ENCODE measurements at regions not wholly inside any gene's neighbourhood (a gene's known extent, or its start where the extent isn't known, plus 50 kb on each side); places are given as distances from the start of the nearest gene placed in this dataset.

DNA sequence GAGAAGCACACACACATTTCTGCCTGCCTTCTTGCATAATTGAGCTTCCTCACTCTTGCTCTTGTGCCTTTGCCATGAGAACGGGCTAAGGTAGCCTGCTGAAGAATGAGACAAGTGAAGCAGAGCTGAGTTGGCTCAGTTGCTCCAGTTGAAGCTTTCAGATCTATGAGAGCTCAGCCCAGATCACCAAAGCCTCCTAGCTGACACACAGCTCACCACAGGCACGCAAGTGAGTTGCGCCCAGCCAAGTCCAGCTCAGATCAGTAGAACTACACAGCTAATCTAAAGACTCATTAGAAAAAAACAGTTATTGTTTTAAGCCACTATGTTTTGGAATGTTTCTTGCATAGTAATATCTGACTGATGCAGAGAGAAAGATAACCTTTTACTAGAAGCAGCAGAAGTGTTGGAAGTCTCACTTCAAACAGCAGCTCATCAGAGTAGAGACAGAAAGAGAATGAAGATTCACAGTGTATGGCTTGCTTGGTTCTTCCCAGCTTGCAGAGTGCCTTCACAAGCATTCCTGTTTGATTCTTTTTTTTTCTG, 362.4 kb downstream of the MID1IP1 start:
- H3K27me3 ChIP-seq: no peaks in the 10 kb centered on the region
- intact Hi-C loops (cut with DNase I; ENCODE audit: low total_unique reads): no loop called here
- H3K36me3 ChIP-seq: no peaks in the 10 kb centered on the region
- no peaks in the 10 kb centered on the region for H3K4me1 ChIP-seq
- no peaks in the 10 kb centered on the region for H3K9me3 ChIP-seq
- H3K27ac ChIP-seq: no peak overlapping the region
- TF ChIP-seq, protein P1, sequence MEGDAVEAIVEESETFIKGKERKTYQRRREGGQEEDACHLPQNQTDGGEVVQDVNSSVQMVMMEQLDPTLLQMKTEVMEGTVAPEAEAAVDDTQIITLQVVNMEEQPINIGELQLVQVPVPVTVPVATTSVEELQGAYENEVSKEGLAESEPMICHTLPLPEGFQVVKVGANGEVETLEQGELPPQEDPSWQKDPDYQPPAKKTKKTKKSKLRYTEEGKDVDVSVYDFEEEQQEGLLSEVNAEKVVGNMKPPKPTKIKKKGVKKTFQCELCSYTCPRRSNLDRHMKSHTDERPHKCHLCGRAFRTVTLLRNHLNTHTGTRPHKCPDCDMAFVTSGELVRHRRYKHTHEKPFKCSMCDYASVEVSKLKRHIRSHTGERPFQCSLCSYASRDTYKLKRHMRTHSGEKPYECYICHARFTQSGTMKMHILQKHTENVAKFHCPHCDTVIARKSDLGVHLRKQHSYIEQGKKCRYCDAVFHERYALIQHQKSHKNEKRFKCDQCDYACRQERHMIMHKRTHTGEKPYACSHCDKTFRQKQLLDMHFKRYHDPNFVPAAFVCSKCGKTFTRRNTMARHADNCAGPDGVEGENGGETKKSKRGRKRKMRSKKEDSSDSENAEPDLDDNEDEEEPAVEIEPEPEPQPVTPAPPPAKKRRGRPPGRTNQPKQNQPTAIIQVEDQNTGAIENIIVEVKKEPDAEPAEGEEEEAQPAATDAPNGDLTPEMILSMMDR (IDR thresholded peaks at IDR 0.05): no peak
- TF ChIP-seq POLR2A (IDR thresholded peaks at IDR 0.05): no peak
- DNase-seq: no peak
- no peak overlapping the region for H3K4me3 ChIP-seq

DNA sequence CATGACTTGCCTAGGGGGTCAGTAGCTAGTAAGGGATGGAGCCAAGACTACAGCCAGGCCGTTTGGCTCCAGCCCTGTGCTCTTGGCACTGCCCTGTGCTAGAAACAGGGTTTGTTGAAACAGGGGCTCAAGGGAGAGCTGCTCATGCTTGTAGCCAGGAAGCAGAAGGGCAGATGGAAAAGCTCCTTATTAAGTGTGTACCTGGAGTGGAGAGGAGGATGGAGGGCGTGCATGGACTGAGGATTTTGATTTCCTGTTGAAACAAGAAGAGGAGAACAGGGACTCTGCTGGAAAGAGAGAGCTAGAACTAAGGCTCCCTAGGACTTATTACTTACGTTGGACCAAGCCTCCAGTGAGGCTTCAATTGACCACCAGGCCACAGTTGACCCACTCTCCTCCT, 363.0 kb downstream of the MID1IP1 start:
- H3K36me3 ChIP-seq: no peaks in the 10 kb centered on the region
- H3K27me3 ChIP-seq: no peaks in the 10 kb centered on the region
- H3K9me3 ChIP-seq: no peaks in the 10 kb centered on the region
- no peaks in the 10 kb centered on the region for H3K4me1 ChIP-seq
- intact Hi-C loops (cut with DNase I; ENCODE audit: low total_unique reads): no loop called here
- no peak overlapping the region for H3K4me3 ChIP-seq
- no peak for TF ChIP-seq POLR2A (IDR thresholded peaks at IDR 0.05)
- TF ChIP-seq, protein P1 (IDR thresholded peaks at IDR 0.05): no peak
- H3K27ac ChIP-seq: no peak overlapping the region
- DNase-seq: no peak

DNA sequence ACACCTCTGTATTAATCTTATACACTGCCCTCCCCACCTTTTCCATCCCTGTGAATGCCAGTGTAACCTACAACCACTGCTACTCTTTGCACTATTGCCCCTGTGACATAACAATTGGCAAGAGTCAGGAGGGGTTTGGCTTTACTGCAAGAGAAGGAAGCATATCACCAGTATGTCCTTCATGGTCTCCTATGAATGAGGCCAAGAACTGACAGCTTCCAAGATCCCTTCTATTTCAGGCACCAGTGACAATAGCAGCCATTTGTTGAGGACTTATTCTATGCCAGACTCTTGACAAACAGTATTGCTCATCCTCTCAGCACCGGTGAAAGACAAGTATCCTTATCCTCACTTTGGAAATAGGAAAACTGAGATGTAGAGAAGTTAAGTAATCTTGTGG, 363.9 kb downstream of the MID1IP1 start:
- H3K36me3 ChIP-seq: no peaks in the 10 kb centered on the region
- intact Hi-C loops (cut with DNase I; ENCODE audit: low total_unique reads): no loop called here
- no peaks in the 10 kb centered on the region for H3K9me3 ChIP-seq
- TF ChIP-seq, protein P1 (IDR thresholded peaks at IDR 0.05): no peak
- no peak for TF ChIP-seq POLR2A (IDR thresholded peaks at IDR 0.05)
- H3K27me3 ChIP-seq: no peaks in the 10 kb centered on the region
- DNase-seq: no peak
- H3K4me1 ChIP-seq: no peaks in the 10 kb centered on the region
- no peak overlapping the region for H3K27ac ChIP-seq
- H3K4me3 ChIP-seq: no peak overlapping the region

DNA sequence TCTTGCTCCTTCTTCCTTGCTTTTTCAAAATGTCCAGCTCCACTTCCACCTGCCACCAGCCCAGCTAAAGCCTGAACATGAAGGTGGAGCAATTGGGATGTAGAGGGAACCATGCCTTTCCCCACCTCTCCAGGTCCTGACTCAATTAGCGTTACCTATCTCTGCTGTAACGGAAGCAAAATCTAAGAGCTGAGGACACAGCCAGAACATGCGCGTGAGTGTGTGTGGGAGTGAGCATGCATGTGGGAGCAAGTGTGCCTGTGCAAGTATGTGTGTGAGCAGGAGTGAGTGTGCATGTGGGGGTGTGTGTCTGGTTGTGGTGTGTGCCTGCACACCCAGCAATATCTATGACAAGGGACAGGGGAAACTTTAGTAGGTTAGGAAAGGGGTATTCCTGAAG, 364.5 kb downstream of the MID1IP1 start:
- no peak for DNase-seq
- Histone ChIP-seq H3K27ac (no peak overlapping the region), H3K4me3 (no peak overlapping the region), H3K9me3 (no peaks in the 10 kb centered on the region), H3K36me3 (no peaks in the 10 kb centered on the region), H3K27me3 (no peaks in the 10 kb centered on the region), H3K4me1 (no peaks in the 10 kb centered on the region)
- intact Hi-C loops (cut with DNase I; ENCODE audit: low total_unique reads): no loop called here
- TF ChIP-seq, protein P1 (IDR thresholded peaks at IDR 0.05): no peak
- no peak for TF ChIP-seq POLR2A (IDR thresholded peaks at IDR 0.05)

DNA sequence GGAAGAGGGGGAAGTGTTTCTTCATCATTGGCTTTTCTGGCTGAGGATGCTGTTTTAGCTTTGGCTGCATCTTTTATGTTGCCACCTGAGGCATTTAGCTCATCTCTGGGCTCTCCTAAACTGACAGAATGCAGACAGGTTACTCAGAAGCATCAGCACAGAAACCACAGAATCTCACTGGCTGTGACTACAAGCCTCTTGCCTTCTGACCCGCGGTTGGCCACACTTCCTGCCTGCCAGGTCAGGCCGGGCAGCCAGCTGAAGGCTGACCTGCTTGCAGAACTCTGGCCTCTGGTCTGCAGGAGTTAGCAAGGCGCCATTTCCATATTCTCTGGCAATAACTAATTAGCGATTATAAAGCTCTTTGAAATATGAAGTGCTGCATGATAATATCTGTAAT, 366.5 kb downstream of the MID1IP1 start:
- intact Hi-C loops (cut with DNase I; ENCODE audit: low total_unique reads): no loop called here
- H3K4me1 ChIP-seq: no peaks in the 10 kb centered on the region
- TF ChIP-seq, protein P1 (IDR thresholded peaks at IDR 0.05): no peak
- TF ChIP-seq POLR2A (IDR thresholded peaks at IDR 0.05): no peak

More for the DNA sequence above, 366.5 kb downstream of the MID1IP1 start:
- Histone ChIP-seq H3K27ac (no peak overlapping the region), H3K4me3 (no peak overlapping the region), H3K27me3 (no peaks in the 10 kb centered on the region), H3K9me3 (no peaks in the 10 kb centered on the region), H3K36me3 (no peaks in the 10 kb centered on the region)
- DNase-seq: no peak

Measured in uterus (tissue), 3 donors.